Sigmoid colon (tissue), 4 donors: ENCODE measurements at regions not wholly inside any gene's neighbourhood (a gene's known extent, or its start where the extent isn't known, plus 50 kb on each side); places are given as distances from the start of the nearest gene placed in this dataset.

Experiments
- CTCF ChIP-seq, 4 experiments: fragments of 450-650 bp in 3 of 4; fragments of 200-600 bp in 1 of 4; IDR thresholded peaks; one replicate each; pipeline ENCODE4 v1.5.1; 2016 to 2019; ENCODE audit warnings: antibody characterized with exemption in 4 of 4, mild to moderate bottlenecking in 3 of 4, moderate library complexity in 2 of 4
- EP300 ChIP-seq, 4 donors: sonication (generic); formaldehyde crosslinking; IDR thresholded peaks; one replicate each; pipeline ENCODE4 v1.6.1; 2017; ENCODE audit warnings: antibody characterized with exemption in 4 of 4
- POLR2A ChIP-seq, 2 donors: fragments of 450-650 bp; IDR thresholded peaks; one replicate each; pipeline ENCODE4 v1.6.1; 2016; ENCODE audit warnings: antibody characterized with exemption in 2 of 2, mild to moderate bottlenecking in 2 of 2, moderate library complexity in 2 of 2
- POLR2AphosphoS5 ChIP-seq, 4 donors: sonication (generic); formaldehyde crosslinking; IDR thresholded peaks; one replicate each; pipeline ENCODE4 v1.6.1; 2017; ENCODE audit warnings: antibody characterized with exemption in 4 of 4

- no peak for TF ChIP-seq CTCF (IDR thresholded peaks at IDR 0.05)
- no peak for TF ChIP-seq POLR2AphosphoS5 (IDR thresholded peaks at IDR 0.05)
- no peak for TF ChIP-seq POLR2A (IDR thresholded peaks at IDR 0.05)
- TF ChIP-seq EP300 (IDR thresholded peaks at IDR 0.05): no peak
These were observed 562.4 kb upstream of the ZFP42 start for GRCh38 chr4:187433141-187433540.
